ENCODE measurements at regions not wholly inside any gene's neighbourhood (a gene's known extent, or its start where the extent isn't known, plus 50 kb on each side); places are given as distances from the start of the nearest gene placed in this dataset.

GRCh38 chr6:120355822-120356221 lies 978.5 kb downstream of the TBC1D32 start:
- peaks cover 10% of the 10 kb centered on the region; the same call in 1 of the 2 replicates for H3K9me2 ChIP-seq (ENCODE audit: insufficient read depth)
- TF ChIP-seq ZNF462 (CRISPR knock-in tag; IDR thresholded peaks at IDR 0.05) = no peak
- TF ChIP-seq CREB1 (CRISPR knock-in tag; IDR thresholded peaks at IDR 0.05; ENCODE audit: low read depth) = no peak
- TF ChIP-seq POLR2AphosphoS5 (IDR thresholded peaks at IDR 0.05; ENCODE audit: low read depth) = no peak
- no peak for TF ChIP-seq ZNF114 (CRISPR knock-in tag; IDR thresholded peaks at IDR 0.05)
- TF ChIP-seq EZH2phosphoT487 (IDR thresholded peaks at IDR 0.05; ENCODE audit: unreplicated experiment) = no peak
- TF ChIP-seq ZNF331 (CRISPR knock-in tag; IDR thresholded peaks at IDR 0.05; ENCODE audit: low read depth) = no peak
- no peak for TF ChIP-seq CTCF (conservative IDR thresholded peaks at IDR 0.05; ENCODE audit: low read depth in 2 of 2)
- no peak for TF ChIP-seq ETS1 (IDR thresholded peaks at IDR 0.05)
- no peak for TF ChIP-seq EZH2 (IDR thresholded peaks at IDR 0.05; ENCODE audit: low read depth, unreplicated experiment)
- no peak for TF ChIP-seq JUNB (IDR thresholded peaks at IDR 0.05; ENCODE audit: unreplicated experiment)
- no peak for TF ChIP-seq STAT1 (IDR thresholded peaks at IDR 0.05; ENCODE audit: unreplicated experiment)
- no peak for TF ChIP-seq REST (IDR thresholded peaks at IDR 0.05; ENCODE audit: unreplicated experiment)
- Mint-ChIP-seq H3K4me3 (no peak overlapping the region), H3K27ac (no peak overlapping the region), H3K36me3 (ENCODE audit: low read depth) (peaks cover 35% of the 10 kb centered on the region), H3K27me3 (ENCODE audit: insufficient read depth, low read depth, poor library complexity) (peaks cover 3% of the 10 kb centered on the region), H3K4me1 (peaks cover 13% of the 10 kb centered on the region), H3K9me3 (peaks cover 32% of the 10 kb centered on the region)
- no peak overlapping the region for H2AFZ ChIP-seq
- H3K79me2 ChIP-seq (replicated peaks; ENCODE audit: insufficient read depth) = no peaks in the 10 kb centered on the region
- no peaks in the 10 kb centered on the region for H3K36me3 ChIP-seq (ENCODE audit: insufficient read depth)
- ATAC-seq (no peak), DNase-seq (ENCODE audit: low spot score) (no peak)
- no peaks in the 10 kb centered on the region for H4K20me1 ChIP-seq (replicated peaks; ENCODE audit: insufficient read depth)
- no peak overlapping the region for H3K27ac ChIP-seq (ENCODE audit: low read depth)
- H3F3A ChIP-seq (replicated peaks; ENCODE audit: low read depth) = no peaks in the 10 kb centered on the region
- peaks cover 14% of the 10 kb centered on the region; the same call in 1 of the 2 replicates for H3K4me1 ChIP-seq (ENCODE audit: insufficient read depth)
- no peak overlapping the region for H3K4me2 ChIP-seq
- no peaks in the 10 kb centered on the region for H3K27me3 ChIP-seq (ENCODE audit: insufficient read depth)
- H3K4me3 ChIP-seq = no peak overlapping the region
